HepG2 (cell line): ENCODE measurements at regions not wholly inside any gene's neighbourhood (a gene's known extent, or its start where the extent isn't known, plus 50 kb on each side); places are given as distances from the start of the nearest gene placed in this dataset.

Source experiments
- ATAC-seq: fragments of 200-7000 bp; cut with Tn5 transposase; 3 replicates; pipeline ENCODE4 v1.9.1; 2020; ENCODE audit warnings: mild to moderate bottlenecking, moderate library complexity
- BruUV-seq: library from RNA; stranded (reverse); fragments of 400-500 nt; replicated peaks from 2 replicates; lab custom pipeline; 2021; lab: Mats Ljungman, UMichigan
- CTCF ChIA-PET: fragments of 300-600 bp; formaldehyde crosslinking; extraction: SDS; loops from one replicate; lab custom pipeline; 2021; ENCODE audit warnings: low total read pairs, inconsistent platforms, low intra/inter-chr PET ratio; lab: Yijun Ruan, JAX
- POLR2A ChIA-PET: fragments of 350-600 bp; sonication (Branson Sonifier 250); formaldehyde crosslinking; loops from one replicate; lab custom pipeline; 2020; ENCODE audit warnings: antibody characterized with exemption, inconsistent platforms; lab: Yijun Ruan, JAX
- DNase-seq: peaks from one replicate; pipeline ENCODE4 v3.0.0-alpha.2; 2015; ENCODE audit warnings: low spot score
- FAIRE-seq: peaks from 3 replicates; lab custom pipeline; 2011; peaks lifted over from hg19 to GRCh38; lab: Jason Lieb, UNC
- H2AFZ ChIP-seq: one replicate; pipeline ENCODE4 v1.6.1; 2011; ENCODE audit warnings: low read length, inconsistent platforms
- H3K27ac ChIP-seq: fragments of 300-600 bp; 3 replicates; pipeline ENCODE4 v1.8.0; 2011; ENCODE audit warnings: mixed run types, mild to moderate bottlenecking, mixed read lengths, low read length, inconsistent platforms; ENCODE audit not compliant: insufficient read depth; ENCODE audit errors: extremely low read length
- H3K27me3 ChIP-seq, 2 experiments: fragments of 200-600 bp in 1 of 2; 2 replicates in 1 of 2; 3 replicates in 1 of 2; pipeline versions ENCODE4 v1.6.0 to v1.8.0; 2011; ENCODE audit warnings: low read length in 2 of 2, mild to moderate bottlenecking in 2 of 2, moderate library complexity in 2 of 2, inconsistent platforms in 1 of 2; ENCODE audit not compliant: insufficient read depth in 2 of 2, control insufficient read depth in 1 of 2
- H3K36me3 ChIP-seq, 2 experiments: fragments of 200-600 bp in 1 of 2; replicated peaks in 1 of 2; 2 replicates in 1 of 2; 3 replicates in 1 of 2; pipeline versions ENCODE4 v1.5.1 to v1.8.0; 2011; ENCODE audit warnings: low read length in 2 of 2, inconsistent platforms in 1 of 2; ENCODE audit not compliant: insufficient read depth in 2 of 2, control insufficient read depth in 1 of 2
- H3K4me1 ChIP-seq: 2 replicates; pipeline ENCODE4 v1.5.1; 2012; ENCODE audit warnings: low read length, inconsistent platforms; ENCODE audit not compliant: insufficient read depth
- H3K4me2 ChIP-seq: 2 replicates; pipeline ENCODE4 v1.6.0; 2011; ENCODE audit warnings: low read depth, low read length, inconsistent platforms
- H3K4me3 ChIP-seq, 3 experiments: fragments of 200-600 bp in 1 of 3; sonication (generic), shearing (Covaris generic) in 1 of 3; replicated peaks in 1 of 3; 2 replicates each; pipeline ENCODE4 v1.5.1; 2011 to 2016; ENCODE audit warnings: low read length in 3 of 3, inconsistent platforms in 2 of 3, low read depth in 2 of 3, mild to moderate bottlenecking in 2 of 3, control low read depth in 1 of 3, mixed read lengths in 1 of 3; ENCODE audit not compliant: insufficient read depth in 1 of 3
- H3K79me2 ChIP-seq: one replicate; pipeline ENCODE4 v1.6.1; 2011; ENCODE audit warnings: low read length, inconsistent platforms; ENCODE audit not compliant: insufficient read depth
- H3K9ac ChIP-seq: 2 replicates; pipeline ENCODE4 v1.6.0; 2011; ENCODE audit warnings: mild to moderate bottlenecking, low read depth, low read length, inconsistent platforms; ENCODE audit not compliant: insufficient read depth
- H3K9me3 ChIP-seq: 2 replicates; pipeline ENCODE4 v1.5.1; 2012; ENCODE audit warnings: mild to moderate bottlenecking, low read length
- H4K20me1 ChIP-seq: 2 replicates; pipeline ENCODE4 v1.6.0; 2011; ENCODE audit warnings: inconsistent platforms, mild to moderate bottlenecking, low read length, moderate library complexity; ENCODE audit not compliant: insufficient read depth
- HMG20A ChIP-seq: IDR thresholded peaks from 2 replicates; pipeline ENCODE4 v1.6.1; 2016; ENCODE audit warnings: borderline replicate concordance
- MAFK ChIP-seq, 2 experiments: IDR thresholded peaks in 1 of 2; conservative IDR thresholded peaks in 1 of 2; 2 replicates each; pipeline ENCODE4 v1.6.1; 2011; ENCODE audit warnings: improper control_type of control experiment in 2 of 2, low read length in 2 of 2
- NKX3-1 ChIP-seq: sonication (generic); formaldehyde crosslinking; IDR thresholded peaks from 2 replicates; pipeline ENCODE4 v1.5.0; 2020; ENCODE audit warnings: missing genetic modification reagents
- PITX1 ChIP-seq: sonication (generic); formaldehyde crosslinking; IDR thresholded peaks from 2 replicates; pipeline ENCODE4 v1.5.1; 2020; ENCODE audit warnings: mild to moderate bottlenecking, missing genetic modification reagents
- SALL2 ChIP-seq: sonication (generic); formaldehyde crosslinking; IDR thresholded peaks from 2 replicates; pipeline ENCODE4 v1.8.1; 2023; ENCODE audit warnings: mild to moderate bottlenecking, missing genetic modification reagents, inconsistent platforms
- STAG1 ChIP-seq: sonication (generic); formaldehyde crosslinking; IDR thresholded peaks from 2 replicates; pipeline ENCODE4 v1.4.0; 2020; ENCODE audit warnings: missing genetic modification reagents
- ZMYM3 ChIP-seq: sonication (generic); formaldehyde crosslinking; IDR thresholded peaks from 2 replicates; pipeline ENCODE4 v1.5.1; 2020; ENCODE audit warnings: mild to moderate bottlenecking, missing genetic modification reagents
- ZMYM4 ChIP-seq: sonication (generic); formaldehyde crosslinking; IDR thresholded peaks from 2 replicates; pipeline ENCODE4 v1.8.1; 2023; ENCODE audit warnings: mild to moderate bottlenecking, missing genetic modification reagents
- ZNF326 ChIP-seq: sonication (generic); formaldehyde crosslinking; IDR thresholded peaks from 2 replicates; pipeline ENCODE4 v1.4.0; 2020; ENCODE audit warnings: missing genetic modification reagents, borderline replicate concordance
- ZNF614 ChIP-seq: IDR thresholded peaks from 2 replicates; pipeline ENCODE4 v1.6.1; 2018; ENCODE audit warnings: missing biosample characterization, missing genetic modification reagents, inconsistent platforms, borderline replicate concordance
- ZNF841 ChIP-seq: sonication (generic); formaldehyde crosslinking; IDR thresholded peaks from 2 replicates; pipeline ENCODE4 v1.8.1; 2023; ENCODE audit warnings: missing genetic modification reagents, borderline replicate concordance
- WGBS: methylation state at CpG from one replicate; pipeline ENCODE4 v1.1.6; 2017; ENCODE audit warnings: low lambda C conversion rate; 5-methylcytosine and 5-hydroxymethylcytosine counted together
- in situ Hi-C: cut with HindIII; loops from 2 replicates; pipeline ENCODE4 v1.10.0; 2017; ENCODE audit warnings: low pct_unique_long_range_greater_than_20kb; ENCODE audit not compliant: extremely low pct_ligation_motif_present
- intact Hi-C: fragments of 100-400 bp; cut with micrococcal nuclease; formaldehyde crosslinking; loops from one replicate; pipeline ENCODE4 v1.10.0; 2022; ENCODE audit not compliant: unreplicated experiment
- TF ChIP-seq, protein P1 (sequence below): sonication (generic); formaldehyde crosslinking; IDR thresholded peaks from 2 replicates; pipeline ENCODE4 v1.5.0; 2020; ENCODE audit warnings: mild to moderate bottlenecking, missing genetic modification reagents, moderate library complexity
- TF ChIP-seq, protein P2 (sequence below): sonication (generic); formaldehyde crosslinking; conservative IDR thresholded peaks from 2 replicates; pipeline ENCODE4 v1.4.0; 2020; ENCODE audit warnings: missing genetic modification reagents
- TF ChIP-seq, protein P3 (sequence below): sonication (generic); formaldehyde crosslinking; IDR thresholded peaks from 2 replicates; pipeline ENCODE4 v1.5.0; 2020; ENCODE audit warnings: mild to moderate bottlenecking, missing genetic modification reagents

DNA sequence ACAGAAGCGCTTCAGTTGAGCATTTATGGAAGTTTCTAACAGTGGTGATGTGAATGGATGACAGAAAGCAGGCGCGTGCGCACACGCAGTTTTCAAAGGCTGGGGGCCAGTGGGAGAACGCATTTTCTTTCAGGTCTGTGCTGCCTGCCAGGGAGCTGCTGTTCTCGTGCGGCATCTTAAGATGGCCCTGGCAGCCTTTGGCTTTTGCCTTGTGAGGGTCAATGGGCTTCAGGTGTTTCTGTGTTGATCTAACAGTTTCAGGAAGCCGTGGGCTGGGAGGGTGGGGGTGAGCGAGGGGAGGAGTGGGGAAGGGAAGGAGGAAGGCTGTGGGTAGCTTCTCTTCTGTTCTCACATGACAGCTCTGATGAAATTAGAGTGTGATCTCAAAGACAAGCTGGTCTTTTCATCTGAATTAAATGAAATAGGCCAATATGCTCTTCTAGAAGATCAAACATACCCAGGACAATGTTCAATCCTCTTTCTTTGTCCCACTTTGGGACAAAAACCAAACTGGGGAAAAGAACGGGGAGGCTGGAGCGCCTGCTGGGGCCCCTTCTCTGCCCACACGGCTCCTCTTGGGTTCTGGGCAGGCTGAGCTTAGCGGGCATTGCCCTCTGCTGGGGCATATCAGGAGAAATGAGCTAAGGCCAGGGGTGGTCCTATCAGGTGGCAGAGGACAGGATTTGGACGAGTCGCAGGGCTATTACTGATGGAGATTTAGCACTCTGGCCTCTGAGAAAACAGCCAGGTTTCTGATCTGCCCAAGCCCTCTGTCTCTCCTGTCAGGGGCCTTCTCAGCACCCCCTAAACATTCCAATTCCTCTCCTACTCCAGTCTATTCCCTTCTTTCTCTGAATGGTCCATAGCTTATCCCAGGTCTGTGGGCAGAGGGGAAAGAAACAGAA, 126.2 kb upstream of the LGALSL start:
- Histone ChIP-seq H3K4me3 (no peak overlapping the region), H3K4me1 (no peaks in the 10 kb centered on the region), H2AFZ (no peak overlapping the region), H3K27ac (no peak overlapping the region), H3K9ac (no peak overlapping the region), H3K79me2 (no peaks in the 10 kb centered on the region), H3K27me3 (peaks cover 2 to 44% of the 10 kb centered on the region in 2 experiments; a peak in 3 of 5 replicates), H4K20me1 (no peaks in the 10 kb centered on the region), H3K9me3 (no peaks in the 10 kb centered on the region), H3K4me2 (no peak overlapping the region), H3K36me3 (no peaks in the 10 kb centered on the region)
- WGBS, result 50% methylated on average over 15 of the region's 16 CpGs
- ChIA-PET POLR2A (no interaction called here), CTCF (interaction anchor here (1.2 to 1.4 kb wide), 2 partner anchors 160 to 278 kb away, joined by 4 read pairs; no protein-coding TSS in a partner anchor)
- no peak for DNase-seq
- intact Hi-C loops, result no loop called here
- in situ Hi-C loops, result loop anchor here (5.0 kb wide), 1 partner anchor 280 kb away; no protein-coding TSS in a partner anchor
- no TSS peak for BruUV-seq
- FAIRE-seq, result no peak
- peak; percentile 62 for TF ChIP-seq STAG1 (CRISPR knock-in tag)
- TF ChIP-seq ZNF841, result no peak
- TF ChIP-seq, protein P1, sequence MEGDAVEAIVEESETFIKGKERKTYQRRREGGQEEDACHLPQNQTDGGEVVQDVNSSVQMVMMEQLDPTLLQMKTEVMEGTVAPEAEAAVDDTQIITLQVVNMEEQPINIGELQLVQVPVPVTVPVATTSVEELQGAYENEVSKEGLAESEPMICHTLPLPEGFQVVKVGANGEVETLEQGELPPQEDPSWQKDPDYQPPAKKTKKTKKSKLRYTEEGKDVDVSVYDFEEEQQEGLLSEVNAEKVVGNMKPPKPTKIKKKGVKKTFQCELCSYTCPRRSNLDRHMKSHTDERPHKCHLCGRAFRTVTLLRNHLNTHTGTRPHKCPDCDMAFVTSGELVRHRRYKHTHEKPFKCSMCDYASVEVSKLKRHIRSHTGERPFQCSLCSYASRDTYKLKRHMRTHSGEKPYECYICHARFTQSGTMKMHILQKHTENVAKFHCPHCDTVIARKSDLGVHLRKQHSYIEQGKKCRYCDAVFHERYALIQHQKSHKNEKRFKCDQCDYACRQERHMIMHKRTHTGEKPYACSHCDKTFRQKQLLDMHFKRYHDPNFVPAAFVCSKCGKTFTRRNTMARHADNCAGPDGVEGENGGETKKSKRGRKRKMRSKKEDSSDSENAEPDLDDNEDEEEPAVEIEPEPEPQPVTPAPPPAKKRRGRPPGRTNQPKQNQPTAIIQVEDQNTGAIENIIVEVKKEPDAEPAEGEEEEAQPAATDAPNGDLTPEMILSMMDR, result peak; percentile 56
- peak; percentile 43 for ATAC-seq

DNA sequence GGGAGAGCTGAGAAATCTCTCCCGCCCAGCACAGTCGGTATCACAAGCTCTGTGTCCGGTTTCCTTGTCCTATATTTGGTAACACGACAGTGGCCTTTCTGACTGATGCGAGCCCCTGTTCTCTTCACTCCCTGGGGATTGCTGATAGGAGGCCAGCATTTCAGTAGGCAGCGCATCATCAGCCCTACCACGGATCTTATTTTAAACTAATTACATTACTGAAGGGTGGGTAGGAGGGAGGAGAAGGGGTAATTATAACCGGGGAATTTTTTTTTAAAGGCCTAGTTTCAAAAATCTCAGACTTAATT, 125.6 kb upstream of the LGALSL start:
- 47% methylated on average over 8 of the region's 8 CpGs for WGBS
- in situ Hi-C loops, result loop anchor here (5.0 kb wide), 1 partner anchor 281 kb away; no protein-coding TSS in a partner anchor
- Histone ChIP-seq H3K79me2 (no peaks in the 10 kb centered on the region), H4K20me1 (no peaks in the 10 kb centered on the region), H3K9me3 (no peaks in the 10 kb centered on the region), H3K27ac (no peak overlapping the region), H3K9ac (no peak overlapping the region), H2AFZ (no peak overlapping the region), H3K4me1 (no peaks in the 10 kb centered on the region), H3K27me3 (peaks cover 2 to 44% of the 10 kb centered on the region in 2 experiments; a peak in 3 of 5 replicates), H3K4me2 (no peak overlapping the region), H3K4me3 (no peak overlapping the region), H3K36me3 (no peaks in the 10 kb centered on the region)
- intact Hi-C loops, result no loop called here
- POLR2A ChIA-PET, result no interaction called here
- ATAC-seq (no peak), FAIRE-seq (no peak), DNase-seq (no peak)
- CTCF ChIA-PET, result interaction anchor here (1.2 to 1.4 kb wide), 2 partner anchors 160 to 279 kb away, joined by 4 read pairs; no protein-coding TSS in a partner anchor
- BruUV-seq, result no TSS peak
- no peak for TF ChIP-seq ZMYM3 (CRISPR knock-in tag)
- no peak for TF ChIP-seq NKX3-1 (CRISPR knock-in tag)
- TF ChIP-seq, protein P2, sequence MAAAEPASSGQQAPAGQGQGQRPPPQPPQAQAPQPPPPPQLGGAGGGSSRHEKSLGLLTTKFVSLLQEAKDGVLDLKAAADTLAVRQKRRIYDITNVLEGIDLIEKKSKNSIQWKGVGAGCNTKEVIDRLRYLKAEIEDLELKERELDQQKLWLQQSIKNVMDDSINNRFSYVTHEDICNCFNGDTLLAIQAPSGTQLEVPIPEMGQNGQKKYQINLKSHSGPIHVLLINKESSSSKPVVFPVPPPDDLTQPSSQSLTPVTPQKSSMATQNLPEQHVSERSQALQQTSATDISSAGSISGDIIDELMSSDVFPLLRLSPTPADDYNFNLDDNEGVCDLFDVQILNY (CRISPR knock-in tag), result no peak
- TF ChIP-seq MAFK (conservative IDR thresholded peaks at IDR 0.05 in 1 of 2, IDR thresholded peaks at IDR 0.05 in 1 of 2; ENCODE audit: low read length in 2 of 2), result no peak
- no peak for TF ChIP-seq SALL2 (CRISPR knock-in tag)
- TF ChIP-seq ZNF326 (CRISPR knock-in tag), result no peak
- TF ChIP-seq HMG20A (CRISPR knock-in tag), result no peak
- no peak for TF ChIP-seq ZMYM4 (CRISPR knock-in tag)
- TF ChIP-seq, protein P3, sequence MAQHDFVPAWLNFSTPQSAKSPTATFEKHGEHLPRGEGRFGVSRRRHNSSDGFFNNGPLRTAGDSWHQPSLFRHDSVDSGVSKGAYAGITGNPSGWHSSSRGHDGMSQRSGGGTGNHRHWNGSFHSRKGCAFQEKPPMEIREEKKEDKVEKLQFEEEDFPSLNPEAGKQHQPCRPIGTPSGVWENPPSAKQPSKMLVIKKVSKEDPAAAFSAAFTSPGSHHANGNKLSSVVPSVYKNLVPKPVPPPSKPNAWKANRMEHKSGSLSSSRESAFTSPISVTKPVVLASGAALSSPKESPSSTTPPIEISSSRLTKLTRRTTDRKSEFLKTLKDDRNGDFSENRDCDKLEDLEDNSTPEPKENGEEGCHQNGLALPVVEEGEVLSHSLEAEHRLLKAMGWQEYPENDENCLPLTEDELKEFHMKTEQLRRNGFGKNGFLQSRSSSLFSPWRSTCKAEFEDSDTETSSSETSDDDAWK (CRISPR knock-in tag), result no peak
- TF ChIP-seq PITX1 (CRISPR knock-in tag), result no peak
- TF ChIP-seq ZNF614 (CRISPR knock-in tag), result no peak
